PC-3 (cell line): ENCODE measurements at regions not wholly inside any gene's neighbourhood (a gene's known extent, or its start where the extent isn't known, plus 50 kb on each side); places are given as distances from the start of the nearest gene placed in this dataset.

Source experiments
- EZH2 ChIP-seq: fragments of 300-600 bp; sonication (generic); IDR thresholded peaks from one replicate; pipeline ENCODE4 v1.6.1; 2017; ENCODE audit warnings: antibody characterized with exemption, mild to moderate bottlenecking, low read length; ENCODE audit not compliant: unreplicated experiment
- TF ChIP-seq, protein P1 (sequence below): fragments of 300-600 bp; sonication (generic); conservative IDR thresholded peaks from 2 replicates; pipeline ENCODE4 v1.5.1; 2017; ENCODE audit warnings: antibody characterized with exemption, low read depth, mild to moderate bottlenecking, low read length

DNA sequence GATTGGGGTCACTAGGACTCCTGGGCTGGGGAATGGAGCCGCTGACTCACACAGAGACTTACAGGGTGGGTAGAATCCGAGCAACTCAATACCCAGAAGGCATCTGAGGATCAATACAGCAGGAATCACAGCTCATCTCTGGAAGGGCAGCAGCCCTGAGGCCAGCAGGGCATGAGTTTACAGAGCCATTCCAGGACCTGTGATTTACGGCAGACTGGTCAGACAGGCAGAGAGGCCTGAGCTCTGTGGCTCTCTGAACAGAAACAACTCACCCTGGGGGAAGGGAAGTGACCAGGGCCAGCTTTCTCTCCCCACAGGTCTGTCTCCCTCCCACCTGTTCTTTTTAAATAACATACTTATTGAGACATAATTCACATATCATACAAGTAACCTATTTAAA, 88.2 kb upstream of the CXCL12 start:
- TF ChIP-seq, protein P1, sequence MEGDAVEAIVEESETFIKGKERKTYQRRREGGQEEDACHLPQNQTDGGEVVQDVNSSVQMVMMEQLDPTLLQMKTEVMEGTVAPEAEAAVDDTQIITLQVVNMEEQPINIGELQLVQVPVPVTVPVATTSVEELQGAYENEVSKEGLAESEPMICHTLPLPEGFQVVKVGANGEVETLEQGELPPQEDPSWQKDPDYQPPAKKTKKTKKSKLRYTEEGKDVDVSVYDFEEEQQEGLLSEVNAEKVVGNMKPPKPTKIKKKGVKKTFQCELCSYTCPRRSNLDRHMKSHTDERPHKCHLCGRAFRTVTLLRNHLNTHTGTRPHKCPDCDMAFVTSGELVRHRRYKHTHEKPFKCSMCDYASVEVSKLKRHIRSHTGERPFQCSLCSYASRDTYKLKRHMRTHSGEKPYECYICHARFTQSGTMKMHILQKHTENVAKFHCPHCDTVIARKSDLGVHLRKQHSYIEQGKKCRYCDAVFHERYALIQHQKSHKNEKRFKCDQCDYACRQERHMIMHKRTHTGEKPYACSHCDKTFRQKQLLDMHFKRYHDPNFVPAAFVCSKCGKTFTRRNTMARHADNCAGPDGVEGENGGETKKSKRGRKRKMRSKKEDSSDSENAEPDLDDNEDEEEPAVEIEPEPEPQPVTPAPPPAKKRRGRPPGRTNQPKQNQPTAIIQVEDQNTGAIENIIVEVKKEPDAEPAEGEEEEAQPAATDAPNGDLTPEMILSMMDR = no peak
- no peak for TF ChIP-seq EZH2
